ENCODE measurements at regions not wholly inside any gene's neighbourhood (a gene's known extent, or its start where the extent isn't known, plus 50 kb on each side); places are given as distances from the start of the nearest gene placed in this dataset.

- DNase-seq = no peak
Observed at GRCh38 chr4:166366012-166366411, 493.0 kb downstream of the TLL1 start.

GRCh38 chr4:166377578-166377977 is 504.5 kb downstream of the TLL1 start:
- no peak for DNase-seq

GRCh38 chr4:166386491-166387360 is 513.7 kb downstream of the TLL1 start:
- no peak for DNase-seq

GRCh38 chr4:166391501-166391900 is 518.5 kb downstream of the TLL1 start:
- DNase-seq = no peak

GRCh38 chr4:166399021-166399420 is 526.0 kb downstream of the TLL1 start:
- DNase-seq = no peak

GRCh38 chr4:166400270-166400894 is 527.3 kb downstream of the TLL1 start:
- DNase-seq = no peak

- DNase-seq = no peak
Observed at GRCh38 chr4:166413356-166413755, 540.3 kb downstream of the TLL1 start.

GRCh38 chr4:166414431-166414830 is 541.4 kb downstream of the TLL1 start:
- DNase-seq = no peak

- DNase-seq = no peak
Observed at GRCh38 chr4:166415749-166416148, 542.7 kb downstream of the TLL1 start.

- DNase-seq = no peak
Observed at GRCh38 chr4:166421556-166422156, 548.6 kb downstream of the TLL1 start.

GRCh38 chr4:166422475-166422874 is 549.4 kb downstream of the TLL1 start:
- no peak for DNase-seq

- no peak for DNase-seq
Observed at GRCh38 chr4:166426300-166426863, 553.3 kb downstream of the TLL1 start.

- no peak for DNase-seq
Observed at GRCh38 chr4:166432125-166432524, 559.1 kb downstream of the TLL1 start.

GRCh38 chr4:166432842-166433241 is 559.8 kb downstream of the TLL1 start:
- DNase-seq = no peak

- DNase-seq = no peak
Observed at GRCh38 chr4:166435449-166435848, 562.4 kb downstream of the TLL1 start.

GRCh38 chr4:166458756-166459155 is 585.7 kb downstream of the TLL1 start:
- DNase-seq = no peak

- DNase-seq = no peak
Observed at GRCh38 chr4:166459621-166460020, 586.6 kb downstream of the TLL1 start.

- DNase-seq = no peak
Observed at GRCh38 chr4:166460769-166461550, 587.9 kb downstream of the TLL1 start.

GRCh38 chr4:166481055-166481454 is 608.0 kb downstream of the TLL1 start:
- no peak for DNase-seq

- no peak for DNase-seq
Observed at GRCh38 chr4:166481739-166482138, 608.7 kb downstream of the TLL1 start.

- DNase-seq = no peak
Observed at GRCh38 chr4:166482758-166483157, 609.7 kb downstream of the TLL1 start.

GRCh38 chr4:166491635-166492034 is 618.6 kb downstream of the TLL1 start:
- DNase-seq = no peak

- DNase-seq = no peak
Observed at GRCh38 chr4:166493924-166494345, 620.9 kb downstream of the TLL1 start.

Data from stimulated activated CD4-positive, alpha-beta T cell treated with anti-CD3 and anti-CD28 coated beads, Interleukin-1b, Interleukin-23, amount 100 ng/mL, for 48 hours (primary cell).